ENCODE measurements at regions not wholly inside any gene's neighbourhood (a gene's known extent, or its start where the extent isn't known, plus 50 kb on each side); places are given as distances from the start of the nearest gene placed in this dataset.

GRCh38 chr18:42657551-42657950 lies 457.9 kb downstream of the RIT2 start:
- TF ChIP-seq CTCF (conservative IDR thresholded peaks at IDR 0.05), result no peak
- TF ChIP-seq ZFX (IDR thresholded peaks at IDR 0.05), result no peak

All from C4-2B (cell line).